Endothelial cell of umbilical vein (primary cell): ENCODE measurements at regions not wholly inside any gene's neighbourhood (a gene's known extent, or its start where the extent isn't known, plus 50 kb on each side); places are given as distances from the start of the nearest gene placed in this dataset.

Source experiments
- BruUV-seq: library from RNA; stranded (reverse); fragments of 400-500 nt; replicated peaks from 2 replicates; lab custom pipeline; 2021; lab: Mats Ljungman, UMichigan
- CTCF ChIA-PET: fragments of 300-600, 350-600 bp; sonication (Branson Sonifier 250); formaldehyde crosslinking; loops from one replicate; lab custom pipeline; 2021; ENCODE audit warnings: antibody characterized with exemption, inconsistent platforms; lab: Charles Lee
- POLR2A ChIA-PET: fragments of 300-600, 350-600 bp; sonication (Branson Sonifier 250); formaldehyde crosslinking; loops from one replicate; lab custom pipeline; 2021; ENCODE audit warnings: antibody characterized with exemption, inconsistent platforms; lab: Charles Lee
- DNase-seq: peaks from one replicate; pipeline ENCODE4 v3.0.0-alpha.2; 2011; ENCODE audit warnings: low read depth, low spot score
- FAIRE-seq: peaks from 2 replicates; lab custom pipeline; 2011; peaks lifted over from hg19 to GRCh38; lab: Jason Lieb, UNC
- H2AFZ ChIP-seq: 2 replicates; pipeline ENCODE4 v1.6.0; 2012; ENCODE audit warnings: low read depth, low read length, control low read depth, inconsistent platforms
- H3K27ac ChIP-seq: 2 replicates; pipeline ENCODE4 v1.5.1; 2011; ENCODE audit warnings: low read depth, mild to moderate bottlenecking, control low read depth, low read length, moderate library complexity; ENCODE audit not compliant: insufficient read depth
- H3K27me3 ChIP-seq, 2 experiments: 2 replicates each; pipeline versions ENCODE4 v1.6.0 to v1.6.1; 2011; ENCODE audit warnings: low read length in 2 of 2, mixed read lengths in 1 of 2; ENCODE audit not compliant: control insufficient read depth in 2 of 2, insufficient read depth in 2 of 2
- H3K36me3 ChIP-seq, 2 experiments: 2 replicates in 1 of 2; 3 replicates in 1 of 2; pipeline ENCODE4 v1.5.1; 2011; ENCODE audit warnings: low read length in 2 of 2, mild to moderate bottlenecking in 1 of 2, moderate library complexity in 1 of 2; ENCODE audit not compliant: control insufficient read depth in 2 of 2, insufficient read depth in 2 of 2; ENCODE audit errors: extremely low read depth in 1 of 2
- H3K4me1 ChIP-seq: 3 replicates; pipeline ENCODE4 v1.5.1; 2011; ENCODE audit warnings: mild to moderate bottlenecking, low read length; ENCODE audit not compliant: control insufficient read depth, insufficient read depth; ENCODE audit errors: extremely low read depth
- H3K4me2 ChIP-seq: 2 replicates; pipeline ENCODE4 v1.6.1; 2011; ENCODE audit warnings: low read length, control low read depth, mixed read lengths; ENCODE audit not compliant: insufficient read depth
- H3K4me3 ChIP-seq, 3 experiments: fragments of 200-600 bp in 1 of 3; sonication (generic), shearing (Covaris generic) in 1 of 3; replicated peaks in 1 of 3; 2 replicates each; pipeline ENCODE4 v1.5.1; 2011 to 2016; ENCODE audit warnings: control low read depth in 3 of 3, low read length in 3 of 3, mild to moderate bottlenecking in 2 of 3, inconsistent platforms in 1 of 3, low read depth in 1 of 3, moderate library complexity in 1 of 3; ENCODE audit not compliant: insufficient read depth in 1 of 3
- H3K79me2 ChIP-seq: 2 replicates; pipeline ENCODE4 v1.6.0; 2012; ENCODE audit warnings: low read length, inconsistent platforms; ENCODE audit not compliant: control insufficient read depth, insufficient read depth
- H3K9ac ChIP-seq: replicated peaks from 2 replicates; pipeline ENCODE3; 2011; ENCODE audit warnings: low read length, control low read depth; ENCODE audit not compliant: insufficient read depth; ENCODE audit errors: extremely low read depth
- H3K9me1 ChIP-seq: replicated peaks from 3 replicates; pipeline ENCODE4 v1.6.0; 2011; ENCODE audit warnings: mild to moderate bottlenecking, low read length; ENCODE audit not compliant: control insufficient read depth, insufficient read depth; ENCODE audit errors: extremely low read depth
- H3K9me3 ChIP-seq: replicated peaks from 2 replicates; pipeline ENCODE4 v1.5.1; 2012; ENCODE audit warnings: low read length, inconsistent platforms; ENCODE audit not compliant: control insufficient read depth, insufficient read depth
- H4K20me1 ChIP-seq: replicated peaks from 2 replicates; pipeline ENCODE3; 2011; ENCODE audit warnings: mild to moderate bottlenecking, low read length; ENCODE audit not compliant: control insufficient read depth, insufficient read depth; ENCODE audit errors: extremely low read depth
- FOS ChIP-seq: IDR thresholded peaks from 2 replicates; pipeline ENCODE4 v1.6.1; 2011; ENCODE audit warnings: mild to moderate bottlenecking, low read length, moderate library complexity, borderline replicate concordance; ENCODE audit not compliant: insufficient read depth
- GATA2 ChIP-seq: IDR thresholded peaks from 2 replicates; pipeline ENCODE4 v1.7.0; 2011; ENCODE audit warnings: low read depth, mild to moderate bottlenecking, moderate library complexity, mixed read lengths, low read length; ENCODE audit not compliant: insufficient read length, insufficient read depth
- JUN ChIP-seq: IDR thresholded peaks from 2 replicates; pipeline ENCODE4 v1.6.1; 2011; ENCODE audit warnings: borderline replicate concordance, low read depth; ENCODE audit not compliant: insufficient read length, insufficient read depth
- MYC ChIP-seq: IDR thresholded peaks from one replicate; pipeline ENCODE4 v1.6.1; 2011; ENCODE audit warnings: mild to moderate bottlenecking, low read depth, low read length
- POLR2A ChIP-seq: IDR thresholded peaks from 2 replicates; pipeline ENCODE4 v1.6.1; 2012; ENCODE audit warnings: low read depth, mild to moderate bottlenecking, control low read depth, low read length
- dilution Hi-C: fragments of 300-500 bp; cut with MboI; formaldehyde crosslinking; loops from one replicate; pipeline ENCODE4 v1.15.0; 2019; ENCODE audit warnings: low sequenced_read_pairs; ENCODE audit not compliant: extremely low pct_ligation_motif_present
- intact Hi-C: fragments of 100-400 bp; cut with micrococcal nuclease; formaldehyde crosslinking; loops from one replicate; pipeline ENCODE4 v1.10.0; 2022
- TF ChIP-seq, protein P1 (sequence below), 2 donors: IDR thresholded peaks; 1 replicate in 1 of 2; 2 replicates in 1 of 2; pipeline ENCODE4 v1.5.1; 2011; ENCODE audit warnings: low read length in 2 of 2, mild to moderate bottlenecking in 2 of 2, moderate library complexity in 2 of 2, control low read depth in 1 of 2, inconsistent platforms in 1 of 2, low read depth in 1 of 2; ENCODE audit not compliant: insufficient read depth in 1 of 2; ENCODE audit errors: extremely low read depth in 1 of 2

DNA sequence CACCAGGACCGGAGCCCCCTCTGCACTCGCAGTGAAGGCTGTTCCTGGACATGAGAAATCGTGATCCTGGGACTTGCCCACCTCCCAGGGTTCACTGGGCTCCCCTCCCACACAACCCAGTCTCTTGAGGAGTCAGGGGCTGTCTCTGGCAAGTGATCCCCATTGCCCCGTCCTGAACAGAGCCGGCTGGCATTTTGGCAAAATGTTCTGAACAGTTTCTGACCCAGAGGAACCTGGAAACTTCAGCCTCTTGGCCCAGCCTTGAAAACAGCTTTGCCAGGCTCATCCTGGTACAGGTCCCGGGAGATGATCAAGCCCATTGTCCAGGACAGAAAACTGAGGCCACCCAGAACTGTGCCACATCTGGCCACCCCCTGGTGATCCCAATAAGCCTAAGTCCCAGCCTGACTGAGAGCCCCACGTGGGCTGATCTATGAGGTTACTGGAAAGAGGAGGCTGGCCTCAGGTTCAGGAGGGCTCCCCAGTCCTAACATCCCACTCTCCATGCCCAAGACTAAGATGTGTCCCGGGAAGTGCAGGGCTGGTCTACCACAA lies 115.7 kb downstream of the OAT start:
- no peak overlapping the region for H3K27ac ChIP-seq
- no peak overlapping the region for H3K4me2 ChIP-seq
- TF ChIP-seq FOS (no peak), GATA2 (no peak)
- no peaks in the 10 kb centered on the region for H3K79me2 ChIP-seq
- H2AFZ ChIP-seq, result no peak overlapping the region
- H4K20me1 ChIP-seq, result no peaks in the 10 kb centered on the region
- no peak overlapping the region for H3K4me3 ChIP-seq
- ChIA-PET CTCF (no interaction called here), POLR2A (no interaction called here)
- H3K9me3 ChIP-seq, result no peaks in the 10 kb centered on the region
- H3K36me3 ChIP-seq, result no peaks in the 10 kb centered on the region
- FAIRE-seq (no peak), DNase-seq (no peak)
- no peak overlapping the region for H3K9ac ChIP-seq
- no peaks in the 10 kb centered on the region for H3K4me1 ChIP-seq
- no peaks in the 10 kb centered on the region for H3K27me3 ChIP-seq
- dilution Hi-C loops (no loop called here), intact Hi-C loops (no loop called here)
- no peaks in the 10 kb centered on the region for H3K9me1 ChIP-seq
- no TSS peak for BruUV-seq

DNA sequence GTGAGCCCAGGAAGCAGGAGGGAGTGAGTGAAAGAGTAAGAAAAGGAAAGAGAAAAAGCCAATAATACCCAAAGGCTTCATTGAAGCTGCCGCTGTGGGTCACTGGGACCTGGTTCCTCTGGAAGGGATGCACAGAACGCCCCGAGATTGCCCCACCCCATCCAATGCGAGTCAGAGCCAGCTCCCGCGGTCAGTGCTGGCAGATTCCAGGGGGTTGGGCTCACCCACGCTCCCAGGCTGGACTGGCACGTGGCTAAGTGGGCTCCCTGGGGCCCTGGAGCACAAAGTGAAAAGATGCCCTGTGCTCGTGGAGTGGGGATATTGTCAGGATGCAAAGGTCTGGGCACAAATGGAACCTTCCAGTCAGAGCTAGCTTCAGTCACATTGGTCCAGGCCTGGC lies 117.0 kb downstream of the OAT start:
- no peak for TF ChIP-seq POLR2A
- TF ChIP-seq, protein P1, sequence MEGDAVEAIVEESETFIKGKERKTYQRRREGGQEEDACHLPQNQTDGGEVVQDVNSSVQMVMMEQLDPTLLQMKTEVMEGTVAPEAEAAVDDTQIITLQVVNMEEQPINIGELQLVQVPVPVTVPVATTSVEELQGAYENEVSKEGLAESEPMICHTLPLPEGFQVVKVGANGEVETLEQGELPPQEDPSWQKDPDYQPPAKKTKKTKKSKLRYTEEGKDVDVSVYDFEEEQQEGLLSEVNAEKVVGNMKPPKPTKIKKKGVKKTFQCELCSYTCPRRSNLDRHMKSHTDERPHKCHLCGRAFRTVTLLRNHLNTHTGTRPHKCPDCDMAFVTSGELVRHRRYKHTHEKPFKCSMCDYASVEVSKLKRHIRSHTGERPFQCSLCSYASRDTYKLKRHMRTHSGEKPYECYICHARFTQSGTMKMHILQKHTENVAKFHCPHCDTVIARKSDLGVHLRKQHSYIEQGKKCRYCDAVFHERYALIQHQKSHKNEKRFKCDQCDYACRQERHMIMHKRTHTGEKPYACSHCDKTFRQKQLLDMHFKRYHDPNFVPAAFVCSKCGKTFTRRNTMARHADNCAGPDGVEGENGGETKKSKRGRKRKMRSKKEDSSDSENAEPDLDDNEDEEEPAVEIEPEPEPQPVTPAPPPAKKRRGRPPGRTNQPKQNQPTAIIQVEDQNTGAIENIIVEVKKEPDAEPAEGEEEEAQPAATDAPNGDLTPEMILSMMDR (IDR thresholded peaks at IDR 0.05; ENCODE audit: extremely low read depth in 1 of 2, insufficient read depth in 1 of 2, low read depth in 1 of 2, low read length in 2 of 2), result no peak
- TF ChIP-seq JUN, result no peak
- TF ChIP-seq MYC, result no peak
- Histone ChIP-seq H4K20me1 (no peaks in the 10 kb centered on the region), H3K79me2 (no peaks in the 10 kb centered on the region), H2AFZ (no peak overlapping the region), H3K27me3 (no peaks in the 10 kb centered on the region), H3K9me1 (no peaks in the 10 kb centered on the region), H3K9me3 (no peaks in the 10 kb centered on the region), H3K4me3 (no peak overlapping the region), H3K9ac (no peak overlapping the region), H3K4me1 (no peaks in the 10 kb centered on the region), H3K4me2 (no peak overlapping the region), H3K27ac (no peak overlapping the region), H3K36me3 (no peaks in the 10 kb centered on the region)
- CTCF ChIA-PET, result no interaction called here
- intact Hi-C loops (no loop called here), dilution Hi-C loops (no loop called here)
- BruUV-seq, result no TSS peak
- FAIRE-seq (no peak), DNase-seq (no peak)
- POLR2A ChIA-PET, result no interaction called here
